ENCODE measurements at regions not wholly inside any gene's neighbourhood (a gene's known extent, or its start where the extent isn't known, plus 50 kb on each side); places are given as distances from the start of the nearest gene placed in this dataset.
A peak's percentile ranks its signal among the peaks of the same experiment; 100 is the strongest.

GRCh38 chr4:15186149-15186548, 183.9 kb downstream of the CPEB2 start:
- TF ChIP-seq CTCF (IDR thresholded peaks at IDR 0.05; ENCODE audit: insufficient read depth, low read depth, low read length) = no peak
- Histone ChIP-seq H3K4me3 (ENCODE audit: low read depth, low read length) (no peak overlapping the region), H3K36me3 (ENCODE audit: control insufficient read depth, insufficient read depth, low read length) (no peaks in the 10 kb centered on the region), H3K27me3 (ENCODE audit: control insufficient read depth, insufficient read depth, low read length) (no peaks in the 10 kb centered on the region)
- CTCF ChIA-PET = interaction anchor here (1.3 kb wide), 1 partner anchor 145 kb away, joined by 4 read pairs; no protein-coding TSS in a partner anchor
- POLR2A ChIA-PET = no interaction called here
- no peak for DNase-seq (ENCODE audit: low read depth)

GRCh38 chr4:15186806-15187205, 184.5 kb downstream of the CPEB2 start:
- TF ChIP-seq CTCF (IDR thresholded peaks at IDR 0.05; ENCODE audit: insufficient read depth, low read depth, low read length) = no peak
- H3K27me3 ChIP-seq (ENCODE audit: control insufficient read depth, insufficient read depth, low read length) = no peaks in the 10 kb centered on the region
- H3K36me3 ChIP-seq (ENCODE audit: control insufficient read depth, insufficient read depth, low read length) = no peaks in the 10 kb centered on the region
- ChIA-PET POLR2A (no interaction called here), CTCF (interaction anchor here (1.3 kb wide), 1 partner anchor 146 kb away, joined by 4 read pairs; no protein-coding TSS in a partner anchor)
- H3K4me3 ChIP-seq (ENCODE audit: low read depth, low read length) = no peak overlapping the region
- DNase-seq (ENCODE audit: low read depth) = no peak

GRCh38 chr4:15188605-15189539, 186.6 kb downstream of the CPEB2 start:
- POLR2A ChIA-PET = no interaction called here
- Histone ChIP-seq H3K27me3 (ENCODE audit: control insufficient read depth, insufficient read depth, low read length) (no peaks in the 10 kb centered on the region), H3K36me3 (ENCODE audit: control insufficient read depth, insufficient read depth, low read length) (no peaks in the 10 kb centered on the region), H3K4me3 (ENCODE audit: low read depth, low read length) (no peak overlapping the region)
- TF ChIP-seq CTCF (IDR thresholded peaks at IDR 0.05; ENCODE audit: insufficient read depth, low read depth, low read length) = no peak
- CTCF ChIA-PET = no interaction called here
- no peak for DNase-seq (ENCODE audit: low read depth)

GRCh38 chr4:15194520-15194919, 192.2 kb downstream of the CPEB2 start:
- ChIA-PET POLR2A (no interaction called here), CTCF (interaction anchor here (0.8 kb wide), 1 partner anchor 13 kb away, joined by 3 read pairs; no protein-coding TSS in a partner anchor)
- TF ChIP-seq CTCF (IDR thresholded peaks at IDR 0.05; ENCODE audit: insufficient read depth, low read depth, low read length) = no peak
- Histone ChIP-seq H3K27me3 (ENCODE audit: control insufficient read depth, insufficient read depth, low read length) (no peaks in the 10 kb centered on the region), H3K36me3 (ENCODE audit: control insufficient read depth, insufficient read depth, low read length) (no peaks in the 10 kb centered on the region), H3K4me3 (ENCODE audit: low read depth, low read length) (no peak overlapping the region)
- DNase-seq (ENCODE audit: low read depth) = no peak

GRCh38 chr4:15197005-15197404, 194.7 kb downstream of the CPEB2 start:
- TF ChIP-seq CTCF (IDR thresholded peaks at IDR 0.05; ENCODE audit: insufficient read depth, low read depth, low read length) = peak; percentile 33
- Histone ChIP-seq H3K36me3 (ENCODE audit: control insufficient read depth, insufficient read depth, low read length) (no peaks in the 10 kb centered on the region), H3K27me3 (ENCODE audit: control insufficient read depth, insufficient read depth, low read length) (no peaks in the 10 kb centered on the region), H3K4me3 (ENCODE audit: low read depth, low read length) (no peak overlapping the region)
- DNase-seq (ENCODE audit: low read depth) = no peak
- CTCF ChIA-PET = interaction anchor here (1.3 to 1.7 kb wide), 2 partner anchors 15 to 1543 kb away, joined by 4 to 7 read pairs; no protein-coding TSS in a partner anchor
- POLR2A ChIA-PET = no interaction called here

All from BJ (cell line).